ENCODE measurements at regions not wholly inside any gene's neighbourhood (a gene's known extent, or its start where the extent isn't known, plus 50 kb on each side); places are given as distances from the start of the nearest gene placed in this dataset.
"Not testable (repeated sequence)": the region's sequence is repeated elsewhere in the genome, so short reads cannot be mapped to it uniquely, and the experiment has no call there.

DNA sequence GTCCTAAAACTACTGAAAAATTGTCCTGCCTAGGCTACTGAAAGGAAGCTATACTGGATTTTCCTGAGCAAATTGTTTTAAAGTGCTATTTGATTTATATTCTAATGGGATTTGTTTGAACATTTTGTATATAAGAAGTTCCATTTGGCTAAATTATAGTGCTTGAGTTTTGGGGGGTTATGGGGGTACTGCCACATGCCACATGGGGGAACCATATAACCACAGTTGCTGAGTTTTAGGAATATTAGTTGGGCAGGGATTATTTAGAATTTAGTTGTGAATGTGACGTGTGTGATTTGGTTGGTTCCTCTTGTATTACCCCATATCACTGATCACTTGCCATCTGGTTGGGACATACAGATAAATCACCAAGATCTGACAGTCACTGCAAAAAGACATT lies 224.5 kb upstream of the TAPT1 start:
- DNase-seq (ENCODE audit: low read depth, low spot score), result no peak

DNA sequence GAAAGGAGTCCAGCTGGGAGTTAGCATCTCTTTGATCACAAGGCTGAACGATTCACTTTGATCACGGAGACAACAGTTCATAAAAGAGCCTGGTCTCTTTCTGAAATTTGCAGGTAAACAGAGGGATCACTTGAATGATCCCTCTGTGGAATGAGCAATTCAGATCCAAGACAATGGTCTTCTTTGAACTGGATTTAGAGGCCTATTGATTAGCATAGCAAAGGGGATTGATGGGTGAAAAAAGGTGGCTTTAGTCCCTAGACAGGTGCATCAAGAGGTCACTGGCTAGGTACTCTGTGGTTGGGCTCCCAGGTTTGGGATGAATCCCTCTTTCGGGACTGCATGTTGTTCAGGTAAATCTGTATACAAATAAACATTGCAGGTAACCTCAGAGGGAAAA lies 223.8 kb upstream of the TAPT1 start:
- no peak for DNase-seq (ENCODE audit: low read depth, low spot score)

DNA sequence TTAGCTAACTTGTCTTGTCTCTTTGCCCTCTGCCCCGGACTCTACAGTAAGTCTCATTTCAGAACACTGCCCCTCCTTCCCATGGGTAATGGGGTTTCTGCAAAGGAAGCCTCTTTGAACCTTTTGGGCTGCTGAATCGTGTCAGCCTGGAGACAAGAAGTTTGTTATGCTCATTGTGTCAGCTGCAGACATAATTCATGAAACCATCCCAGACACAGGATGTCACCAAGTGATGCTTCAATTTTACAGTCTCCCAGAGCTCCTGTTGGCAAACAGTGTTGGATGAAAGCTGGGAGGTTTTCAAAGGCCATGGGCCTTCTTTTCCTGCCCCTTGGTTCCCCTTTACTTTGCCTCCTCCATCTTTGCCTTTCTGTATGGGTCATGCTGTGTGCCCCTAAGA lies 223.1 kb upstream of the TAPT1 start:
- no peak for DNase-seq (ENCODE audit: low read depth, low spot score)

DNA sequence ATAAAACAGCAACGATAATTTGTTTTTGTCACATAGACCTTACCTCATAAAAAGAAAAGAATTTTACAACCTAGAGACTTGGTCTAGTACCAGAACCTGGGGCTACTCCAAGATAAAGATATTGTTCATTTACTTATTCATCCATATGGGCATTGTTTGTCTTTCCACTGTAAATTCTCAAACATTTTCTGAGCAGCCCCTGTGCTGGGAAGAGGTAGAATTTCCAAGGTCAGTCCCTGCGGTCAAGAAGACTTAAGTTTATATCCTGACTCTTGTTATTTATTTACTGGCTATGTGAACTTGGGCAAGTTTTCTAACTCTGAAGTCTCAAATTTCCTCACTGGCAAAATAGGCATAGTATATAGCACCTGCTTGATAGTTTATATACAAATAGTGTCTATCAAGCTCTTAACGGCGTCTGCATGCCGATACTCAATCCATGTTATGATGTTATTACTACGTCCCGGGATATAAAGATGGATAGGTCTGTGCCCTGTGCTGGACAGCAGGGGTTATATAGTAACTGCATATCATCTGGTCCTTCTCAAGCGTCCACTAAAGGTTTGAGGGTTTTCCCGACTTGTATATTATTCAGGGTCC lies 222.1 kb upstream of the TAPT1 start:
- DNase-seq (ENCODE audit: low read depth, low spot score), result no peak

DNA sequence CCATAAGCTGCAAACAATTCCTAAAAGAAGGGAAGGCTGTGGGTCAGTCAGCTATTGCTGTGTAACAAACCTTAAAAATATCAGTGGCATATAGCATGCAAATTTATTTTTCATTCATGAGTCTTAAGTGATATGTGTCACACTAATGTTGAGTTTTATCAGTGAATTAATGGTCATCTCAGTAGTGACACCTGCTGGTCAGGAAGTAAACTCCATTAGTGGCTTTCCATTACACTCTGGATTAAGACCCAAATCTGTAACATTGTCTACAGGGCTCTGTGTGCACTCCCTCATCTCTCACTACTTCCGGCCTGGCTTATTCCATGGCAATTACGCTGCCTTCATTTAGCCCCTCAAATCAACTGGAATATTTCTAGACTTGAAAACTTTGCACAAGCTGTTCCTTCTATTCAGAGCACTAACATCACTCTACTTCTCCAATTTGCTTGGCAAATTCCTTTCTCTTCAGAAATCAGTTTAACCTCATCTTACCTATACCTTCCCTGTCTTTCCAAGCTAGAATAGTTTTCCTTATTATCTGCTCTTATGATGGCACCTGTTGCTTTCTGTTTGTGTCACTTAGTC lies 217.3 kb upstream of the TAPT1 start:
- DNase-seq (ENCODE audit: low read depth, low spot score), result peak; percentile 10

DNA sequence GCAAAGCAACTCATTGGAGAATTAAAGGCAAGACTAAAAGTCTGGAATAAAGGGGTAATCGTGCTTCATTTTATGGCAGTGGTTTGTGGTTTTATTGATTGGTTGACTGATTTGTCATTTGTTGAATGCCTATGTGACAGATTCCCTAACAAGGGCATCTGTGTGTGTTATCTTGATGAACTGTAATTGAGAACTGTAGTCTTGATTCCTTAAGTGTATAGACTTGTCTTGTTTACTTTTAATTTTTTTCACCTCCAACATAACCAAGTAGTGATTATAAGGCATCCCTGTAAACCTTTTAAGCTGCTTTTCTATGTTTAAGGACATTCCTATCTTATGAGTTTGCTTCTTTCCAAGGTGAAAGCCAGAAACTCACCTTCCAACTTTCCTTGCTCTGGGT lies 216.0 kb upstream of the TAPT1 start:
- DNase-seq (ENCODE audit: low read depth, low spot score), result no peak

DNA sequence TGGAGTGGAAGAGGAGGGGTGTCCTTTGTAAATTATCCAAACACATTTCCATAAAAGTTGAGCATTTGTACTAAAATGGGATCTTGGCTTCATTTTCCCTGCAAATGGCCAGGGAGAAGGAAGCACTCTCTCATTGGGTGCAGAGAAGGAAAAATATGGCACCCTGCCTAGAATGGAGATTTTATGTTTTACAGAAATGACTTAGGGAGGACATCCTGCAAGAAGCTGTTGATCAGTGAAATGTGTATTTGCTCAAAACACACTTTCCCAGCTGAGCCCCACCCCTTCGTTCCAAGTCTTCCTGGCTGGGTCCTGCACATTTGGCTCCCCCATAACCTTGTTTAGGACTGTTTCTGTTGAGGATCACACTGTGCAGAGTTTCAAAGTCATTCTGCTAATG lies 213.5 kb upstream of the TAPT1 start:
- DNase-seq (ENCODE audit: low read depth, low spot score), result no peak

DNA sequence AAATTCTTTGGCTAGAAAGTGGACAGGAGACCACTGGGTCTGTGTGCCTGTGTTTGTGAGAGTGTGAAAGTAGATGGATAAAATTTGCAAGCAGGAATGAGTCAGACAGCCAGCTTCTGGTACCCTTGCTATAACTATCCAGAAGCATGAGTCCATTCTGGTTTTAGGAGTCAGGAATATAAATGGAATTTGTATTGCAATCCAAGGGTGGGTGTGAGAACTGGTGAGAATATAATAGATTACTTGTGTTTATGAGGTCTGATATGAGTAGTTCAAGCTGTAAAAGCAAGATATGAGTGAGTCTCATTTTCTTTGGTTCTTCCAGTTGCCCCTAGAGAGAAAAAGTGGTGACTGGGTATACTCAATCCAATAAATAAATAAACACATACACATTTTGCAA lies 212.7 kb upstream of the TAPT1 start:
- no peak for DNase-seq (ENCODE audit: low read depth, low spot score)

DNA sequence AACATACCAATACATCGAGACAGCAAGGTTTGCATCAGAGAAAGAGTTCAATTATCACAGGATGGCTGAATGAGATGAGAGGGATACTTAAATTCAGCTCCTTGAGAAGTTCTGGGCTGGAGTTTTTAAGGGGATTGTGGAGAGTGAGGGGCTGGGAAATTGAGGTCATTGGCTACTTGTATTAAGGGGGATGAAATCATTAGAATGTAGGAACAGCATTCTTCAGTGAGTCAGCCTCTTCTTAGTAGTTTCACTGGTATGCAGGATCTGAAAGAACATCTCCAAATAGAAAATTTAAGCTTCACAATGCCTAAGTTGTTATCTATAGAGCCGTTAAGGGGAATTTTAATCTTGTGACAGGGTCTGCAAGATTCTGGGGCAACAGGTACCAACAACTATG lies 211.6 kb upstream of the TAPT1 start:
- DNase-seq (ENCODE audit: low read depth, low spot score), result no peak

DNA sequence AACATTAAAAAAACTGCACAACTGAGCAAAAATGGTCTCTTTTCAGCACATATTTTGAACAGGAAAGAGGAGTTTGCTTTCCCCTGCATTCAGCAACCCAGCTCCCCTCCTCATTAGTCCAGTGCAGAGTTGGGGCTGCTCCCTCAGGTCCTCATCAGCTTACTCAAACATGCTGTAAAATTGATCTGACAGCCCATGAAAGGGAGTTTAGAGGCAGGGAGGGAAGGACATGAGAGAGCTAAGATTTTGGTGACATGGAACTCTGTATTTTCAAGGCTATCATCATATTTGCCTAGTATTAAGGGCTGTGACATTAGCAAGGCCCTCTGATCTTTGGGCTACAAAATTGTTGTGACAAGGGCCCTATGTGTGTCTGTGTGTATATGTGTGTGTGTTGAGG lies 205.6 kb upstream of the TAPT1 start:
- no peak for DNase-seq (ENCODE audit: low read depth, low spot score)

DNA sequence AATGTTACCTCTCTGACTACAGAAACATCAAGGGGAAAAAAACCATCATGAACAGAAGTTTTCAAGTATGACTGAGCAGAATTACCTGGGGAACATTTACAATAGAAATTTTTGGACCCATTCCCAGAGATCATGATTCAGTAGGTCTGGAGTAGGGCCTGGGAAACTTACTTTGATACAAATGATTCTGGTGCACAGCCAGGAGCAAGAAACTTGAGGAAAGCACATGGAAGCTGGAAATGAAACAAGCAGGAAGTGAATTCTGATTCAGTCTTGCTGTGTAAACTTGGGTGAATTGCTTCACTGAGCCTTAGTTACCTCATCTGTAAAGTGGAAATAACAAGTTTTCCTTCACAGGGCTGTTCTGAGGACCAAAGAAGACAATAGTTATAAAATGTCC lies 192.5 kb upstream of the TAPT1 start:
- peak; percentile 90 for DNase-seq (ENCODE audit: low read depth, low spot score)

DNA sequence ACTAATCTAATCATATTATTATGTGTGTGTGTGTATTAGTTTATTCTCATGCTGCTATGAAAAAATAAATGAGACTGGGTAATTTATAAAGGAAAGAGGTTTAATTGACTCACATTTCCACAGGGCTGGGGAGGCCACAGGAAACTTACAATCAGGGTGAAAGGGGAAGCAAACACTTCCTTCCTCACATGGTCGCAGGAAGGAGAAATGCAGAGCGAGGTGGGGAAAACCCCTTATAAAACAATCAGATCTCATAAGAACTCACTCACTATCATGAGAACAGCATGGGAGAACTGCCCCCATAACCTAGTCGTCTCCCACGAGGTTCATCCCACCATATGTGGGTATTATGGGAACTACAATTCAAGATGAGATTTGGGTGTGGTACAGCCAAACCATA lies 190.9 kb upstream of the TAPT1 start:
- peak; percentile 43 for DNase-seq (ENCODE audit: low read depth, low spot score)

DNA sequence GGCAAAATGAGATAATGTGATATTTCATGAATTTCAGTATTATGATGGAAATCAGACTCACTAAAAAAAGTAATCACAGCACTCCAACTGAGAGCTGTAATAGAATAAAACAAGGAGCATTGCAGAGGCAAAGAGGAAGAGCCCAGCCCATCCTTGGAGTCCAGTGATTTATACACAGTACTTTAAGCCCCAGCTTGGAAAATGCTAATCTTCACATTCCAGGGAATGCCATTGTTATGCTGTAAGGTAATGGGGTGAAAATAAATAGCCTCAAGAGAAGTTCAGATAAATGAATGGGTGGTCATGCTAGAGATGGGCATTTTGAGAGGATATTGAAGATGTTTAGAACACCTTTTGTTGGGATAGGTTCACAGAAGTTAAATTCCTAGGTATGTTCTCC lies 190.3 kb upstream of the TAPT1 start:
- no peak for DNase-seq (ENCODE audit: low read depth, low spot score)

DNA sequence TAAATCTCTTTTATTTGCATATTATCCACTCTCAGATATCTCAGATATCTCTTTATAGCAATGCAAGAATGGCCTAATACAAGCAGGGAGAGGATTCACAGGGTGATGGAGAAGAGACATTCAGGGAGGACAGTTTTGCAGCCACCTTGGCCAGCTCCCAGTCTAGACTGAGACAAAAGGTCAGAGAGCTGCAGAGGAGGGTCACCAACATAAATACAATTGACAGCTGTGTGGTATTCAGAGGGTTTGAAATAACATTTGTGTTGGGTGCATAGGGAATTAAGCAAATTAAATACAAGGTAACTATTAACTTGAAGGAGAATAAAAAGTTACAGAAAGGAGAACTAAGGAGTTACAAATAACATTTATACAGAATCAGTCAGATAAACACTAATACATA lies 189.5 kb upstream of the TAPT1 start:
- DNase-seq (ENCODE audit: low read depth, low spot score), result no peak

DNA sequence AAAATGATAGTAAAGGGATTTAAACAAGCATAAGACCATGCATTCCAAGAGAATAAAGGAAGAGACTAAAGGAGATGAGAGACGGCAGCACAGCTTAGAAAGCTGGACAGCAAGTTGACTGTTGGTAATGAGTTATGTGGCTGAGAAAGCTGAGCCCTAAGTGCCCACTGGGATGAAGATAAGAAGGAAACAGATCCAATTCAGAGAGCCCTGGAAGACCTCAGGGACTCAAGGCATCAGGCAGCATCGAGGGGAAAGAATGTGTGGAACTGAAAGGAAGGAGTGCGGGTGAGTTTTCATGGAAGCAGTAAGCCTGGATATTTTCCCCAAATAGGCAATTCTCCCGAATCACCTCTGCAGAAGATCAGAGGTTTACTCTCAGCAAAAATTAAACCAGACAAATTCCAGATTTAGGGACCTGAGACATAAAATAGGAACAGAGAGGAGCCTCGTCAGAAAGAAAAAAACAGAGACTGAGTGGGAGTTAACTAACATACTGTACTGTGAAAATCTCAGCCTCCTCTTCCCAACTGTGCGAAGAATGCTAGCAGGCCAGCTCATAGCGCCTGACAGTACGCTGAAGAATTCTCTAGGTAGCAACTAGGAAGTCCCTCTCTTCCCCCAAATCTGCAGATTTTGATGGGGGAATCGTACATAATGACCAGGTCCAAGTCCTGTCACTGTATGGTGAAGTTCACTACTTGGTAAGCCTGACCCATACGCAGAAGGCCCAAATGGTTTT lies 187.7 kb upstream of the TAPT1 start:
- no peak for DNase-seq (ENCODE audit: low read depth, low spot score)

DNA sequence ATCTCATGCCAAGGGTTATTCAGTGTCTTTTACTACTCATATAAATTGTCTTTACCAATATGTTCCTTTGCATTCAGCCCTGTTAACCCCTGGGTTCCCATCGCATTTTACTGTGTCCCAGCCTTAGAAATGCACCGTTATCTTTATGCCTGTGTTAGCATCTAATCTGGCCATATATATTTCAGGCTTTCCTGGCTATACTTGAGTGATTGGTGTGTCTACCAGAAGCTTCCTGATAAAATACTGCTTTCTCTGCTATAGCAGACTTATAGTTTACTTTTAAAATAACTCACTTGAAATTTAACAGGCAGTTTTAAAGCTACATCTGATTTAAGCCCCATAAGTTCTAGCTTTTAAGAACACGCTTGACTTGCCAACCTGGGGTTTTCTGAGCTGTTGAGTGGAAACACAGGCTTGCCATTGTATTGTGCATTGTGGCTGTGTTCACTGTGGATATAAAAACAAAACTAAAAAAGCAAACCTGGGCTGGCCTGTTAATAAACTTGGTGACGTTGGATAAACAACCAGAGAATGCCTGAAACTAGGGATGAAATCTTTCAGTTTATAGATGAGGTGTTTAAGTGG lies 185.3 kb upstream of the TAPT1 start:
- DNase-seq (ENCODE audit: low read depth, low spot score), result no peak

DNA sequence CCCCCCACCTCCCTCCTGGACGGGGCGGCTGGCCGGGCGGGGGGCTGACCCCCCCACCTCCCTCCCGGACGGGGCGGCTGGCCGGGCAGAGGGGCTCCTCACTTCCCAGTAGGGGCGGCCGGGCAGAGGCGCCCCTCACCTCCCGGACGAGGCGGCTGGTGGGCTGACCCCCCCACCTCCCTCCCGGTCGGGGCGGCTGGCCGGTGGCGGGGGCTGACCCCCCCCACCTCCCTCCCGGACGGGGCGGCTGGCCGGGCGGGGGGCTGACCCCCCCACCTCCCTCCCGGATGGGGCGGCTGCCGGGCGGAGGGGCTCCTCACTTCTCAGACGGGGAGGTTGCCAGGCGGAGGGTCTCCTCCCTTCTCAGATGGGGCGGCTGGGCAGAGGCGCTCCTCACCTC lies 166.9 kb upstream of the TAPT1 start:
- not testable (repeated sequence) for DNase-seq (ENCODE audit: low read depth, low spot score)

DNA sequence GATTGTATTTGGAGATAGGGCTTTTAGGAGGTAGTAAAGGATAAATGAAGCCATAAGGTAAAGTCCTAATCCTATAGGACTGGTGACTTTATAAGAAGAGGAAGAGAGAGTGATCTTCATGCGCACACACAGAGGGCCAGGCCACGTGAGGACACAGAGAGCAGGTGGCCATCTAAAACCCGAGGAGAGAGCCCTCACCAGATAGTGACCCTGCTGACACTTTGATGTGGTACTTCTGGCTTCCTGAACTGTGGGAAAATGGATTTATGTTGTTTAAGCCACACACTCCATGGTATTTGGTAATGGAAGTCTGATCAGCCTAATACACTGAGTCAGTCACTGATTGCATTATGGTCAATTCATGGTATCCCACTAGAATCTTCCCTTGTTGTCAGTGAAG lies 164.9 kb upstream of the TAPT1 start:
- DNase-seq (ENCODE audit: low read depth, low spot score), result no peak

DNA sequence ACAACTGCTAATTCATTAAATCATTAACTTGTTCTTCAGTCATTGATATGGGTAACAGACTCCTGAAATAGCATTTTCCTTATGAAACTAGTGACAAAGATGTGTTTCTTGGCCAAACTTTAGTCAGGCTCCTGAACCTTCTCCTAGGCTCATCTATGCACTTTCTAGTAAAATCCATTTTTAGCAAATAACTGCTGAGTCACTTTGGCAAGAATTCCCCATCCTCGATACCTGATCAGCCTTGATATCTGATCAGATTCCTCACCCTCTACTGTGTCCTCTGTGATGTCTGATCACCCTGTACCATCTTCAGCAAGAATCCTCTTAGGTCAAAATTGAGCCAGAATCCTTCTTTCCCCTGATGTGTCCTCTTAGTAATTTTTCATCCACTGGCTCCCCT lies 161.2 kb upstream of the TAPT1 start:
- no peak for DNase-seq (ENCODE audit: low read depth, low spot score)

DNA sequence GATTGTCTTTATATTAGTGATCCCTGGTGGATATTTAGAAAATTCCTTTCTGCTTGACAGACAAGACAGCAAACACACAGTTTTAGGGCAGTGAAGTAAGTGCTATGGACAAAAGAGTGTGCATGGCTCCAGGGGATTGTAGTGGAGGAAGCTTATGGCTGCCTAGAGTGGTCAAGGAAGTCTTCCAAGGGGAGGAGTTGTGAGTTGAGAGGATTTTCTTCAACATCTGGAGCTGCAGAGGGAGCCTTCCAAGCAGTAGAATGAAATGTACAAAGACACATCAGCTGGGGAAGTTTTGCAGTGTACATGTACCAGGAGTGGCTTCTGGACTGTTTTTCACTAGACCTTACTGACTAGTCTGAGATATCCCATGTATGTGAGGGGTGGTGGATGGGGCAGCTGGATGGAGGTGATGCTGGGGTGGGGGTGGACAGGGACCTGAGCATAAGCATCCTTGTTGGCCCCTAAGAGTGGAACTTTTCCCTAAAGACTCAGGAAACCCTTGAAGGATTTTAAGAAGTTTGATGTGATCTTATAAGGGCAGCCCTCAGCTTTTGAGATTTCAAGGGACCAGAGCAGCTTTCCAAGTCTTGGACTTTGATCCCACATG lies 160.5 kb upstream of the TAPT1 start:
- DNase-seq (ENCODE audit: low read depth, low spot score), result no peak

DNA sequence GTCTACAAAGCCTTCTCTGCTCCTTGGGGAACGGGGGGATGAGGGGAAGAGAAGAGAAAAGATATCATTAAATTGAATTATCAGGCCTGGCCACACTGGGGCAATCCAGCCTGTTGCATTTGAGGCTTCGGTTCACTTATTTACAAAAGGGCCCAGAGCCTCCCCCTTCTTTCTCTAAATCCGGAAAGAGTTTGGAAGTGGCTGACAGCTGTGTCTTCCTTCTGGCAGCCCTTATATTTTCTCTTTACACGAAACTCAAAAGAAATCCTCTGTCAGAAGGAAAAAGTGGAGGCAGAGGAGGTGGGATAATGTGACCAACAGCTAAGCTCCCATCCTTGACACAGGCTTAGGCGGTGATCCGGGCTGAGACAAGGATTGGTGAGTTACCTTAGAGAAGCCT lies 158.3 kb upstream of the TAPT1 start:
- no peak for DNase-seq (ENCODE audit: low read depth, low spot score)

DNA sequence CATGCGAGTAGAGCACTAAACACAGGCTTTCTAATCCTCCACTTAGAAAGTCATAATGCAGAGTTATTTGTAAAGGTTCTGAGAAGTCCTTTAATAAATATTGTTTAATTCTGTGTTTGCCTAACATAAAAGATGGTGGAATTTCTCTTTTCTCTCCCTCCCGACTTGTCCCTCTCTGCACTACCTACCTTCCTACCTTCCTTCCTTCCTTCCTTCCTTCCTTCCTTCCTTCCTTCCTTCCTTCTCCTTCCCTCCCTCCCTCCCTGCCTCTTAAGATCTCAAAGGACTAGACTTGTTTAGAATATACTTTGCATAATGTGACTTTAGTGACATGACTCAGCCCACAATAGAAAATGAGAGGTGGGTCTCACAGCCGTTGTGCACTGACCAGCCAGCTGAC lies 156.3 kb upstream of the TAPT1 start:
- no peak for DNase-seq (ENCODE audit: low read depth, low spot score)
